ENCODE measurements at regions not wholly inside any gene's neighbourhood (a gene's known extent, or its start where the extent isn't known, plus 50 kb on each side); places are given as distances from the start of the nearest gene placed in this dataset.

GRCh38 chr11:106474274-106474673 lies 396.8 kb downstream of the AASDHPPT start:
- no peak overlapping the region for H3K4me3 ChIP-seq (ENCODE audit: low read depth, low read length)
- DNase-seq (ENCODE audit: low read depth) = no peak
- TF ChIP-seq, protein P1, sequence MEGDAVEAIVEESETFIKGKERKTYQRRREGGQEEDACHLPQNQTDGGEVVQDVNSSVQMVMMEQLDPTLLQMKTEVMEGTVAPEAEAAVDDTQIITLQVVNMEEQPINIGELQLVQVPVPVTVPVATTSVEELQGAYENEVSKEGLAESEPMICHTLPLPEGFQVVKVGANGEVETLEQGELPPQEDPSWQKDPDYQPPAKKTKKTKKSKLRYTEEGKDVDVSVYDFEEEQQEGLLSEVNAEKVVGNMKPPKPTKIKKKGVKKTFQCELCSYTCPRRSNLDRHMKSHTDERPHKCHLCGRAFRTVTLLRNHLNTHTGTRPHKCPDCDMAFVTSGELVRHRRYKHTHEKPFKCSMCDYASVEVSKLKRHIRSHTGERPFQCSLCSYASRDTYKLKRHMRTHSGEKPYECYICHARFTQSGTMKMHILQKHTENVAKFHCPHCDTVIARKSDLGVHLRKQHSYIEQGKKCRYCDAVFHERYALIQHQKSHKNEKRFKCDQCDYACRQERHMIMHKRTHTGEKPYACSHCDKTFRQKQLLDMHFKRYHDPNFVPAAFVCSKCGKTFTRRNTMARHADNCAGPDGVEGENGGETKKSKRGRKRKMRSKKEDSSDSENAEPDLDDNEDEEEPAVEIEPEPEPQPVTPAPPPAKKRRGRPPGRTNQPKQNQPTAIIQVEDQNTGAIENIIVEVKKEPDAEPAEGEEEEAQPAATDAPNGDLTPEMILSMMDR (conservative IDR thresholded peaks at IDR 0.05; ENCODE audit: low read depth, low read length) = no peak

DNA sequence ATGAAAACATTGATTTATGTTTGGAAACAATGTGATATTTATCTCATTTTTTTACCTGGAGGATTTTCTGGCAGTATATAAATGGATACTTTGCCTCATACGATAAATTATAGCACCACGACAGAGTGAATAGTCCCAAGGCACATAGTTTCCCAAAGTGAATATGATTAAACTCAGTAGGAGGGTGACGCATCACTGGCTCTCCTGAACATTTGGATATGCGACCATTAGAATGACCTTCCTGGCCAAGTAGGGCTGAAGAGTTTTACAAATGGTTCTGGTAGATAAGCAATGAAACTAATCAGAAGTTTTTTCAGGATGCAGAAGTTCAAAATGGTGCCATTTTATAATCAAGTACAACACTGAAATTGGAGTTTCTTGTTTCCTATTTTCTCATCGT lies 397.7 kb downstream of the AASDHPPT start:
- DNase-seq (ENCODE audit: low read depth) = no peak
- H3K4me3 ChIP-seq (ENCODE audit: low read depth, low read length) = no peak overlapping the region
- TF ChIP-seq, protein P1 (conservative IDR thresholded peaks at IDR 0.05; ENCODE audit: low read depth, low read length) = no peak

- DNase-seq (ENCODE audit: low read depth) = no peak
- H3K4me3 ChIP-seq (ENCODE audit: low read depth, low read length) = no peak overlapping the region
- TF ChIP-seq, protein P1 (conservative IDR thresholded peaks at IDR 0.05; ENCODE audit: low read depth, low read length) = no peak
These were observed 400.3 kb downstream of the AASDHPPT start for GRCh38 chr11:106477776-106478175.

DNA sequence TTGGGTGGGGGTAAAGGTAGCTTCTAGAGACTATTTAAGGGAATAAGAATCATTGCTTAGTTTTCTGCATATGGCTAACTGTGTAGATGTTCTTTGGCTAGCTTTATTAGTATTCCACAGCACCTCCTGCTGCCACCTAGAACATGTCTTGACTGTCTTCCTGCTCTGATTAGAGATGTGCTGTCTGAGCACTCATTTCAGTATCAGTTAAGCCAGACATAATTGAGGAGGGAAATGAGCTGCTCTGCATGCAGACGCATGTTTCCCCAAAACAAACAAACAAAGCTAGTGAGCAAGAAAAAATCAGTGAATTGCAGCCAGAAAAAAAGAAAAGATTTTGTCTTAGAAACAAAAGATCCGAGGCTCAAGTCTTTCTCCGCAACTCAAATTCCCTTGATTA lies 402.2 kb downstream of the AASDHPPT start:
- no peak overlapping the region for H3K4me3 ChIP-seq (ENCODE audit: low read depth, low read length)
- peak; percentile 18 for DNase-seq (ENCODE audit: low read depth)
- TF ChIP-seq, protein P1 (conservative IDR thresholded peaks at IDR 0.05; ENCODE audit: low read depth, low read length) = peak; percentile 11

DNA sequence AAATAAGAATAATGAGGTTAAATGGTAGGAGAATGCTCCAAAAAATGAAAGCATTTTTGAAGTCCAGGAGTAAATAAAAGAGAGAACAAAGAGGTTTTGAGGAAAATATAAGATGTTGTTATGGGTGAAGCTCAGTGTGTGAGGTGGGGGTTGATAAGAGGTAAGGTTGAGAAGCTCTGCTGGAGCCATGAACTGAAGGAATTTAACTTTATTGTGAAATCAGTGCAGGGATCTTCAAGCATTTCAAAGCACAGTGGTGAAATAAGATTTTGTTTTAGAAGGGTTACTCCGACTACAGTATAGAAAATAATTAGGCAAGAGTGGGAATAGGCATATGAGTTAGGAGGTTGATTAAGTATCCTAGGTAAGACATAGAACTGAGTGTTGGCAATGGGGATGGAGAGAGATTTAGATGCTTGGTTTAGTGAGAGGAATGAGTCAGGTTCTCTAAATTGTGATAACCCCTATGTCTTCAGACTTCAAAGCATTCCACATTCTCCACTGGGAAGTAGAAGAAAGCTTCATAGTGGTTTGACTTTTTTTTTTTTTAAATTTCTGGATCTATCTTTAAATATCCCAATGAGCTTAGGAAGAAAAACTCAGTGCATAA lies 403.2 kb downstream of the AASDHPPT start:
- H3K4me3 ChIP-seq (ENCODE audit: low read depth, low read length) = no peak overlapping the region
- TF ChIP-seq, protein P1 (conservative IDR thresholded peaks at IDR 0.05; ENCODE audit: low read depth, low read length) = no peak
- DNase-seq (ENCODE audit: low read depth) = peak; percentile 75

- peak; percentile 78 for DNase-seq (ENCODE audit: low read depth)
- TF ChIP-seq, protein P1 (conservative IDR thresholded peaks at IDR 0.05; ENCODE audit: low read depth, low read length) = no peak
- no peak overlapping the region for H3K4me3 ChIP-seq (ENCODE audit: low read depth, low read length)
These were observed 405.7 kb downstream of the AASDHPPT start for GRCh38 chr11:106482917-106483785.
